ENCODE measurements at regions not wholly inside any gene's neighbourhood (a gene's known extent, or its start where the extent isn't known, plus 50 kb on each side); places are given as distances from the start of the nearest gene placed in this dataset.
"Not testable (repeated sequence)": the region's sequence is repeated elsewhere in the genome, so short reads cannot be mapped to it uniquely, and the experiment has no call there.

- intact Hi-C loops (cut with DNase I; ENCODE audit: low total_unique reads); H3K9me3 ChIP-seq; H3K4me3 ChIP-seq; H3K4me1 ChIP-seq; H3K36me3 ChIP-seq; H3K27me3 ChIP-seq (replicated peaks in 1 of 7); DNase-seq; H3K27ac ChIP-seq: not testable (repeated sequence)
- 27 to 56% (median 38%) methylated on average over 1 of the region's 1 CpG for WGBS, 5 donors
Measured at GRCh38 chr9:41787951-41788350, 341.3 kb downstream of the CNTNAP3B start.

- WGBS, 5 donors, result 94 to 100% (median 98%) methylated on average over 2 of the region's 3 CpGs; no CpG with 5 or more reads in 2 of the 5 donors
- H3K4me3 ChIP-seq; H3K9me3 ChIP-seq; H3K27ac ChIP-seq; DNase-seq; H3K36me3 ChIP-seq; H3K27me3 ChIP-seq (replicated peaks in 1 of 7); H3K4me1 ChIP-seq; intact Hi-C loops (cut with DNase I; ENCODE audit: low total_unique reads): not testable (repeated sequence)
Measured at GRCh38 chr9:41787270-41787669, 342.0 kb downstream of the CNTNAP3B start.

- H3K4me1 ChIP-seq; DNase-seq; H3K27ac ChIP-seq; intact Hi-C loops (cut with DNase I; ENCODE audit: low total_unique reads); H3K9me3 ChIP-seq; H3K36me3 ChIP-seq; H3K27me3 ChIP-seq (replicated peaks in 1 of 7); H3K4me3 ChIP-seq: not testable (repeated sequence)
- WGBS, 5 donors, result 90 to 96% (median 91%) methylated on average over 6 to 8 of the region's 9 CpGs
Measured at GRCh38 chr9:41784006-41784405, 345.2 kb downstream of the CNTNAP3B start.

- WGBS, 5 donors, result 92 to 98% (median 94%) methylated on average over 13 to 22 of the region's 29 CpGs
Measured at GRCh38 chr9:41783070-41783810, 346.0 kb downstream of the CNTNAP3B start.

GRCh38 chr9:41781899-41782298, 347.3 kb downstream of the CNTNAP3B start:
- H3K4me1 ChIP-seq; H3K9me3 ChIP-seq; intact Hi-C loops (cut with DNase I; ENCODE audit: low total_unique reads); H3K27me3 ChIP-seq (replicated peaks in 1 of 7); H3K36me3 ChIP-seq; DNase-seq; H3K27ac ChIP-seq; H3K4me3 ChIP-seq: not testable (repeated sequence)
- 90 to 99% (median 96%) methylated on average over 2 of the region's 2 CpGs for WGBS, 5 donors

More at GRCh38 chr9:41783070-41783810, 346.0 kb downstream of the CNTNAP3B start:
- intact Hi-C loops (cut with DNase I; ENCODE audit: low total_unique reads); DNase-seq; H3K4me1 ChIP-seq; H3K27ac ChIP-seq; H3K27me3 ChIP-seq (replicated peaks in 1 of 7); H3K9me3 ChIP-seq; H3K36me3 ChIP-seq; H3K4me3 ChIP-seq: not testable (repeated sequence)

- H3K36me3 ChIP-seq; DNase-seq; H3K9me3 ChIP-seq; H3K27ac ChIP-seq; H3K4me1 ChIP-seq; intact Hi-C loops (cut with DNase I; ENCODE audit: low total_unique reads); H3K4me3 ChIP-seq; H3K27me3 ChIP-seq (replicated peaks in 1 of 7): not testable (repeated sequence)
- 67 to 100% (median 82%) methylated on average over 5 to 14 of the region's 17 CpGs for WGBS, 5 donors
Measured at GRCh38 chr9:41779897-41780406, 349.3 kb downstream of the CNTNAP3B start.

- intact Hi-C loops (cut with DNase I; ENCODE audit: low total_unique reads); H3K9me3 ChIP-seq; H3K4me1 ChIP-seq; H3K4me3 ChIP-seq; DNase-seq; H3K27ac ChIP-seq; H3K27me3 ChIP-seq (replicated peaks in 1 of 7); H3K36me3 ChIP-seq: not testable (repeated sequence)
- 92 to 94% (median 93%) methylated on average over 9 to 15 of the region's 15 CpGs for WGBS, 5 donors
Measured at GRCh38 chr9:41779192-41779591, 350.0 kb downstream of the CNTNAP3B start.

- 94 to 98% (median 96%) methylated on average over 10 to 38 of the region's 38 CpGs for WGBS, 5 donors
- H3K36me3 ChIP-seq; H3K27ac ChIP-seq; H3K27me3 ChIP-seq (replicated peaks in 1 of 7); H3K4me1 ChIP-seq; intact Hi-C loops (cut with DNase I; ENCODE audit: low total_unique reads); H3K4me3 ChIP-seq; DNase-seq; H3K9me3 ChIP-seq: not testable (repeated sequence)
Measured at GRCh38 chr9:41778535-41779071, 350.6 kb downstream of the CNTNAP3B start.

- H3K27ac ChIP-seq; H3K27me3 ChIP-seq (replicated peaks in 1 of 7); DNase-seq; H3K9me3 ChIP-seq; H3K4me1 ChIP-seq; intact Hi-C loops (cut with DNase I; ENCODE audit: low total_unique reads); H3K4me3 ChIP-seq; H3K36me3 ChIP-seq: not testable (repeated sequence)
- 63 to 83% (median 73%) methylated on average over 5 to 7 of the region's 10 CpGs for WGBS, 5 donors
Measured at GRCh38 chr9:41777536-41777935, 351.7 kb downstream of the CNTNAP3B start.

- H3K4me1 ChIP-seq, result not testable (repeated sequence)
- DNase-seq, result peak; percentile 71
- 29 to 71% (median 39%) methylated on average over 3 to 6 of the region's 7 CpGs; no CpG with 5 or more reads in 1 of the 5 donors for WGBS, 5 donors
Measured at GRCh38 chr9:41772541-41772940, 356.7 kb downstream of the CNTNAP3B start.

GRCh38 chr9:41771693-41772092, 357.5 kb downstream of the CNTNAP3B start:
- H3K4me1 ChIP-seq; H3K4me3 ChIP-seq; H3K9me3 ChIP-seq; intact Hi-C loops (cut with DNase I; ENCODE audit: low total_unique reads); H3K36me3 ChIP-seq; H3K27me3 ChIP-seq (replicated peaks in 1 of 7): not testable (repeated sequence)
- H3K27ac ChIP-seq, result peak overlapping the region in 4 of 8 donors; percentile 55 to 74 (median 65)
- peak; percentile 60 for DNase-seq
- WGBS, 5 donors, result 47 to 92% (median 68%) methylated on average over 4 of the region's 12 CpGs; no CpG with 5 or more reads in 2 of the 5 donors

More at GRCh38 chr9:41772541-41772940, 356.7 kb downstream of the CNTNAP3B start:
- H3K9me3 ChIP-seq; H3K4me3 ChIP-seq; H3K27me3 ChIP-seq (replicated peaks in 1 of 7); intact Hi-C loops (cut with DNase I; ENCODE audit: low total_unique reads); H3K36me3 ChIP-seq: not testable (repeated sequence)
- peak overlapping the region in 1 of 8 donors; percentile 74 for H3K27ac ChIP-seq

Measured in spleen (tissue), 11 donors.